ENCODE measurements at regions not wholly inside any gene's neighbourhood (a gene's known extent, or its start where the extent isn't known, plus 50 kb on each side); places are given as distances from the start of the nearest gene placed in this dataset.

GRCh38 chr12:24015833-24016160 lies 66.3 kb upstream of the SOX5 start (continued):
- TF ChIP-seq, protein P1, sequence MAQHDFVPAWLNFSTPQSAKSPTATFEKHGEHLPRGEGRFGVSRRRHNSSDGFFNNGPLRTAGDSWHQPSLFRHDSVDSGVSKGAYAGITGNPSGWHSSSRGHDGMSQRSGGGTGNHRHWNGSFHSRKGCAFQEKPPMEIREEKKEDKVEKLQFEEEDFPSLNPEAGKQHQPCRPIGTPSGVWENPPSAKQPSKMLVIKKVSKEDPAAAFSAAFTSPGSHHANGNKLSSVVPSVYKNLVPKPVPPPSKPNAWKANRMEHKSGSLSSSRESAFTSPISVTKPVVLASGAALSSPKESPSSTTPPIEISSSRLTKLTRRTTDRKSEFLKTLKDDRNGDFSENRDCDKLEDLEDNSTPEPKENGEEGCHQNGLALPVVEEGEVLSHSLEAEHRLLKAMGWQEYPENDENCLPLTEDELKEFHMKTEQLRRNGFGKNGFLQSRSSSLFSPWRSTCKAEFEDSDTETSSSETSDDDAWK (CRISPR knock-in tag; IDR thresholded peaks at IDR 0.05): no peak
- TF ChIP-seq SUZ12 (IDR thresholded peaks at IDR 0.05; ENCODE audit: low read depth, low read length) (no peak), BRD4 (CRISPR knock-in tag; IDR thresholded peaks at IDR 0.05) (no peak), ZNF773 (CRISPR knock-in tag; IDR thresholded peaks at IDR 0.05; ENCODE audit: borderline replicate concordance) (no peak), ZNF761 (CRISPR knock-in tag; conservative IDR thresholded peaks at IDR 0.05) (no peak), ZSCAN30 (CRISPR knock-in tag; IDR thresholded peaks at IDR 0.05) (no peak), ZNF343 (CRISPR knock-in tag; IDR thresholded peaks at IDR 0.05) (no peak), KLF15 (CRISPR knock-in tag; IDR thresholded peaks at IDR 0.05; ENCODE audit: borderline replicate concordance) (no peak), ZMYM4 (CRISPR knock-in tag; IDR thresholded peaks at IDR 0.05) (peak; percentile 46), STAT5B (CRISPR knock-in tag; IDR thresholded peaks at IDR 0.05) (no peak), ZSCAN29 (CRISPR knock-in tag; conservative IDR thresholded peaks at IDR 0.05) (no peak), ZNF484 (CRISPR knock-in tag; IDR thresholded peaks at IDR 0.05; ENCODE audit: borderline replicate concordance, low read depth) (no peak), ARID4A (CRISPR knock-in tag; IDR thresholded peaks at IDR 0.05; ENCODE audit: borderline replicate concordance) (no peak), BORCS8-MEF2B (CRISPR knock-in tag; IDR thresholded peaks at IDR 0.05) (no peak), ZBTB44 (CRISPR knock-in tag; IDR thresholded peaks at IDR 0.05) (no peak), SOX6 (IDR thresholded peaks at IDR 0.05) (no peak), SOX6 (CRISPR knock-in tag; IDR thresholded peaks at IDR 0.05) (0 out of 2 replicates have a peak, but pooled peaks have one; percentile 23), NFYB (CRISPR knock-in tag; IDR thresholded peaks at IDR 0.05) (no peak), CEBPB (IDR thresholded peaks at IDR 0.05; ENCODE audit: borderline replicate concordance, low read depth, low read length) (0 out of 2 replicates have a peak, but pooled peaks have one; percentile 20), ZFY (CRISPR knock-in tag; IDR thresholded peaks at IDR 0.05) (no peak)
- TF ChIP-seq, protein P2, sequence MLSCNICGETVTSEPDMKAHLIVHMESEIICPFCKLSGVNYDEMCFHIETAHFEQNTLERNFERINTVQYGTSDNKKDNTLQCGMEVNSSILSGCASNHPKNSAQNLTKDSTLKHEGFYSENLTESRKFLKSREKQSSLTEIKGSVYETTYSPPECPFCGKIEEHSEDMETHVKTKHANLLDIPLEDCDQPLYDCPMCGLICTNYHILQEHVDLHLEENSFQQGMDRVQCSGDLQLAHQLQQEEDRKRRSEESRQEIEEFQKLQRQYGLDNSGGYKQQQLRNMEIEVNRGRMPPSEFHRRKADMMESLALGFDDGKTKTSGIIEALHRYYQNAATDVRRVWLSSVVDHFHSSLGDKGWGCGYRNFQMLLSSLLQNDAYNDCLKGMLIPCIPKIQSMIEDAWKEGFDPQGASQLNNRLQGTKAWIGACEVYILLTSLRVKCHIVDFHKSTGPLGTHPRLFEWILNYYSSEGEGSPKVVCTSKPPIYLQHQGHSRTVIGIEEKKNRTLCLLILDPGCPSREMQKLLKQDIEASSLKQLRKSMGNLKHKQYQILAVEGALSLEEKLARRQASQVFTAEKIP (CRISPR knock-in tag; IDR thresholded peaks at IDR 0.05; ENCODE audit: borderline replicate concordance): no peak
- TF ChIP-seq, protein P3, sequence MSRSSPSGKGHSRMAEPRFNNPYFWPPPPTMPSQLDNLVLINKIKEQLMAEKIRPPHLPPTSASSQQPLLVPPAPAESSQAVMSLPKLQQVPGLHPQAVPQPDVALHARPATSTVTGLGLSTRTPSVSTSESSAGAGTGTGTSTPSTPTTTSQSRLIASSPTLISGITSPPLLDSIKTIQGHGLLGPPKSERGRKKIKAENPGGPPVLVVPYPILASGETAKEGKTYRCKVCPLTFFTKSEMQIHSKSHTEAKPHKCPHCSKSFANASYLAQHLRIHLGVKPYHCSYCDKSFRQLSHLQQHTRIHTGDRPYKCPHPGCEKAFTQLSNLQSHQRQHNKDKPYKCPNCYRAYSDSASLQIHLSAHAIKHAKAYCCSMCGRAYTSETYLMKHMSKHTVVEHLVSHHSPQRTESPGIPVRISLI (CRISPR knock-in tag; IDR thresholded peaks at IDR 0.05; ENCODE audit: borderline replicate concordance): 0 out of 2 replicates have a peak, but pooled peaks have one; percentile 28

Measured in HepG2 (cell line).